ENCODE measurements at regions not wholly inside any gene's neighbourhood (a gene's known extent, or its start where the extent isn't known, plus 50 kb on each side); places are given as distances from the start of the nearest gene placed in this dataset.

DNA sequence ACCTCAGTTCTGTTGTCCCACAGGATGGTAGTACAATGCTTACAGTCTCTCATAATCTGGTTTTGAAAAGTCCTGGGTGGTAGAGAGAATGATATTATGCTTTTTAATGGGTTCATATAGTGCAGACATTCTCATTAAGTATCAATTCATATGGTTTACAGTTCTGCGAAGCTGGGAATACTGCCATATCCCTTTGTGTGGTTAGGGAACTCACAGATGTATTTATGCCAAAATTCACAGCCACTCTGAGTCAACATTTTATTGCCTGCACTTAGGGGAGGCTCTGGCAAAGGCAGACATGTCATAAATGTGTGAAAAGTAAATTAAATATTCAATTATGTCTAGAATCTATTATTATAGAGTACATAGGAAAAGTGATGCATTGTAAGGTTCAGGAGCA lies 808.2 kb downstream of the SUCLG1 start:
- no peak for DNase-seq (ENCODE audit: low read depth in 2 of 2)

- no peak for DNase-seq (ENCODE audit: low read depth in 2 of 2)
These were observed 808.9 kb downstream of the SUCLG1 start for GRCh38 chr2:83650161-83650560.

DNA sequence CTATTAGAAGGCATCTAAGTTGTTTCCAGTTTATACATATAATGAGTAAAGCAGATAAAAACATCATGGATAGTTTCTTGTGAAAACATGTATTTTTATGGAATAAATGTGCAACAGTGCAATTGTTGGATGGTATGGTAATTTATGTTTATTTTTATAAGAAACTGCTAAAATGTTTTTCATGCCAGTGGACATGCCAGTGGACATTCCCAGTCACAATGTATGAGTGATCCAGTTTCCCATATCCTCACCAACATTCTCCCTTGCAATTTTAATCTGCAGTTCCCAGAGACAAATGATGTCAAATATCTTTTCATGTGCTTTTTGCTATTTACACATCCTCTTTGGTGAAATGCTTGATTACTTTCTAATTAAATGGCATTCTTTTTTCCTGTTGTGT lies 818.6 kb downstream of the SUCLG1 start:
- no peak for DNase-seq (ENCODE audit: low read depth in 2 of 2)

DNA sequence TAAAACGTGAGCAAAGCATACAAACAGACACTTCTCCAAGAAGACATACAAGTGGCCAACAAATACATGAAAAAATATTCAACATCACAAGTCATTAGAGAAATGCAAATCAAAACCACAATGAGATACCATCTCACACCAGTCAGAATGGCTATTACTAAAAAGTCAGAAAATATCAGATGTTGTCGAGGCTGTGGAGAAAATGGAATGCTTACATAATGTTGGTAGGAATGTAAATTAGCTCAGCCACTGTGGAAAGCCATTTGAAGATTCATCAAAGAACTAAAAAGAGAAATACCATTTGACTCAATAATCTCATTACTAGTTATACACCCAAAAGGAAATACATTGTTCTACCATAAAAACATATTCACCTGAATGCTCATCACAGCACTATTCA lies 825.7 kb downstream of the SUCLG1 start:
- no peak for DNase-seq (ENCODE audit: low read depth in 2 of 2)

GRCh38 chr2:83630351-83630750 lies 828.7 kb downstream of the SUCLG1 start:
- DNase-seq (ENCODE audit: low read depth in 2 of 2) = no peak

- DNase-seq (ENCODE audit: low read depth in 2 of 2) = no peak
These were observed 843.6 kb downstream of the SUCLG1 start for GRCh38 chr2:83615511-83615910.

- DNase-seq (ENCODE audit: low read depth in 2 of 2) = no peak
These were observed 845.9 kb downstream of the SUCLG1 start for GRCh38 chr2:83613178-83613577.

GRCh38 chr2:83602753-83603152 lies 856.3 kb downstream of the SUCLG1 start:
- DNase-seq (ENCODE audit: low read depth in 2 of 2) = no peak

DNA sequence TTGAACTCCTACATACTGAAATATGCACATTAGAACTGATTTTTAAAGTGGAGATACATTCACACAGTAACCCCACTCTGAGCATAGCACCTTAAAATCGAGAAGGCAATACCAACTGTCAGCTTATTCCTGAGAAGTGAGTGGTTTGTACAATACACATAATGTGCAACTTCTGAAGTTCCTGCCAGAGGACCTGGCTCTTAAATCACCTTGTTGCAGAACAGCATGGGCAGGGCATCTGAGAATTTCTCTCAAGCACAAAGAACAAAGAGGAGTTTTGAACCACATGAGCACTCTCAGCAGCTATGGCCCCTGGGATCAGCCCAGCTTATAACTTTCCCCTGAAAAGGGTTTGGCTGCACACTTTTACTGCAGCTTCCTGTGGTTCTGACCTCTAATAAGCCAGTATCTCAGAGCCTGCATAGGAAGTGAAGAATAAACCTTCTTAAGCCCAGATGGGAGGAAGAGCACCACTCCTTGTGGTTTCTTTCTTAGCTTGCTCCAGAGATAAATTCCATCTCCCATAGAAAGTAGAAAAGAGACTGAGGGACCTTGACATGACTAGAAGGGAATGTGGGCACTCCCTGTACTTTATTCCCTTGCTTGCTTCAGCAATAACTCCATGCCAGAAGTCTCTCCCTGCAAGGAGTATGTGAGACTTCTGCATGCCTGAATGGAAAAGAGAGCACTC lies 862.3 kb downstream of the SUCLG1 start:
- DNase-seq (ENCODE audit: low read depth in 2 of 2) = no peak

DNA sequence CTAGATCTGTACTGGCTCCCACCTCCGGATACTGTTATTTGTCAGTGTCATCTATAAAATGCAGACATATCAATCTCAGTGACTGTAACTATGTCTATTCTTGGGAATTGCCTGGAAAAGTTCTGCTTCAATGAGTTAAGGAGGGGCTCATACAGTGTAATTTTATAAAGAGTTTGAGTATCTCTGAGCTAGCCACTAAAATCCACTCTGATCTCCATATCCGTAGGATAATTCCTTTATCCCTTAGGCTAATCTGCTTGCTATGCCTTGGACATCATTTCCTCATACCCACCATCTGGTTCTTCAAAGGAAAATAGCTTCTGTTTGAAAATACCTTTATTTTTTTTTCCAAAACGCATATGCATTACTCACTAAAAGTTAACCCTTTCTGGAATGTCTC lies 863.2 kb downstream of the SUCLG1 start:
- DNase-seq (ENCODE audit: low read depth in 2 of 2) = no peak

DNA sequence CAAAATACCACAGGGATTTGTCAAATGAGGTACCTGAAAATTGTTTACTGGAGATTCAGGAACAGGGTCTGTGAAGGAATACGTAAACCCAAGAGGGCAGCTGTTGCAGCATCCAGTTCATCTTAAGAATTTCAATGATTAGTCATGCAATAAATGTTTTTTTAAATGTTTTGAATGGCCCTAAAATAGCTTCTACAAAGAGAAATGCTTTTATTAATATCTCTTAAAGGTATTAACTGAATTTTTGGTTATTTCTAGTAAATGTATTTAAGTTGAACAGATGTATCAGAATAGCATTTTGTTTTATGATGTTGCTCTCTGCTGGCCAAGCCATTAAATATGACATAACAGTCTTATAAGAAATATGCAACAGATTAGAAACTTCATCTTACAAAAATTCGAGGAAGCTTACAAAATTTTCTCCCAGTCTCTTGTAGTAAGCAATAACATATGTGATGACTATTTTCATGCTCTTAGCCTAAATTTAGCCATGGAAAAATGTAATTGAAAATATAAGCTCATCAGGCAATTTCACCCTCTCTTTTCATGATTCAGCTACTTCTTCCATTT lies 863.9 kb downstream of the SUCLG1 start:
- DNase-seq (ENCODE audit: low read depth in 2 of 2) = no peak

DNA sequence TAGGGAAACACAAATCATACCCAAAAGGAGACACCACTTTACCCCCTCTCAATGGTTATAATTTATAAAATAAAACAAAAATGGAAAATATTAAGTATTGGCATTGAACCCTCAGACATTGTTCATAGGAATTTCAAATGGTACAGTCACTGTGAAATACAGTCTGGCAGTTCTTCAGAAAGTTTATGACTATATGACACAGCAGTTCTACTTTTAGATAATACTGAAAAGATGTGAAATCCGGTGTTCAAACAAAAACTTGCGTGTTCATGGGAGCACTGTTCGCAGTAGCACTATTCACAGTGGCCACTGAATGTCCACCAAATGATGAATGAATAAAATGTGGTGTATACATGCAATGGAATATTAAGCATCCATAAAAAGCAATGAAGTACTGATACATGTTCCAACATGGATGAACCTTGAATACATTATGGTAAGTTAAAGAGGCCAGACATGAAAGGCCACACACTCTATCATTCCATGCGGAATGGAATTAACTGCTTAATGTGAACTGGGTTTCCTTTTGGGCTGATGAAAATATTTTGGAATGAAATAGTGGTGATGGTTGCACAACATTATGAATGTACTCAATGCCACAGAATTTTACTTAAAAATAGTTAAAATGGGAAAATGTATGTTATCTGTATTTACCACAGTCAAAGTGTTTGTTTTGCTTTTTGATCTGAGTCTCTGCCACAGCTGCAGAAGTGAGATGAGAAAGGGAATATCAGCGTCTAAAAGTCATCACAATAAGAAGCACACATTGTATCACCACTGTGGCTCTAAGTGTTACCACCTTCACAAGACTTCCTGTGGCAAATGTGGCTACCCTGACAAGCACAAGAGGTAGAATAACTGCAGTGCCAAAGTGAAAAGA lies 864.6 kb downstream of the SUCLG1 start:
- no peak for DNase-seq (ENCODE audit: low read depth in 2 of 2)

DNA sequence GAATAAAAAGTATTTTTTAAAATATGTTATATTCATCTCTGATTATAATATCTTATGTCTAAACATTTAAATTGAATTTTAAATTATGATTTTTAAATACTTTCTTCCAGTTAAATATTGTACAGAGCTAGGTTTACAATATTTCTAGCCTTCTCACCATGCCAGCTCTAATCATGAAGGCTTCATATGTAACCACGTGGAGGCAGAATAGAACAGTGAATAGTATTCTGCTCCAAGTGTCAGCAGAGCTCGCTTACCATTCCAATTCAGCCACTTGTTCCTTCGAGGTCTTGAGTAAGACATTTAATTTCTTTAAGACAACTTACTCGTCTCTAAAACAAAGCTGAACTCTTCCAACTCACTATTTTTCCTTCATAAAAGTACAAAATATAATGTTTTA lies 871.8 kb downstream of the SUCLG1 start:
- DNase-seq (ENCODE audit: low read depth in 2 of 2) = no peak

GRCh38 chr2:83585250-83585649 lies 873.8 kb downstream of the SUCLG1 start:
- no peak for DNase-seq (ENCODE audit: low read depth in 2 of 2)

- no peak for DNase-seq (ENCODE audit: low read depth in 2 of 2)
These were observed 874.4 kb downstream of the SUCLG1 start for GRCh38 chr2:83584672-83585071.

DNA sequence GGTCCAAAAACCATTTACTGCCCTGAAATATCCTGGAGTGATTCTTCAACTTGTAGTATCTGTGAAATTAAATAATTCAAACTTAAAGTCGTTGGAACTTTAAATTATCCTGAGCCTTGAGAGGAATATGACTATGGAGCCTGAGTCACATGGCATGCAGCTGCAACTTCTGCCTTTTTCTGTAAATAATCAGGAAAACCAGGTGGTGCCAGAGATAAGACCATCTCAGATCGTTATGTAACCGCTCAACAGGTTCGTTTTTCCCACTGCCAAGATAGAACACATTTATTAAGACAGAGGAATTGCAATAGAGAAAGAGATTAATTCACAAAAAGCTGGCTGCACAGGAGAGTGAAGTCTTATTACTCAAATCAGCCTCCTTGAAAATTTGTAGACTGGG lies 876.5 kb downstream of the SUCLG1 start:
- DNase-seq (ENCODE audit: low read depth in 2 of 2) = no peak

GRCh38 chr2:83579507-83579906 lies 879.6 kb downstream of the SUCLG1 start:
- DNase-seq (ENCODE audit: low read depth in 2 of 2) = no peak

DNA sequence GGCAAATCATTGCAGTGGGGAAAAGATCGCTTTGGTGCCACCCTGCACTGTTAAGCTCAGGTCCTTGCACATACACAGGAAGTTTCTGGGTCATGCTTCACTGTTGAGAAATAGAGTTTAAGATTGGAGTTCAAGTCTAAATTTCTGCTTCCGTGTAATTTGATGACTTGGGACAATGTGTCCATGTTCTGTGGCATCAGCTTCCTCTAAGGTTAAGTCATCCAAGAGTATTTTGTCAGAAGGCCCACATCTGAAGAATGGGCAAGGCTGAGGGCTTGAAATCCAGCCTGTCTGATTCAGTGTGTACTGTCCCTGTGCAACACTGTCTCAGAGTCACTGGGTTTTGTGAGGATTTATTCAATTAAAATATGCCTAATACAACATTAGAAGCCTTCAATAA lies 880.7 kb downstream of the SUCLG1 start:
- DNase-seq (ENCODE audit: low read depth in 2 of 2) = no peak

GRCh38 chr2:83574614-83575013 lies 884.5 kb downstream of the SUCLG1 start:
- no peak for DNase-seq (ENCODE audit: low read depth in 2 of 2)

- no peak for DNase-seq (ENCODE audit: low read depth in 2 of 2)
These were observed 886.0 kb downstream of the SUCLG1 start for GRCh38 chr2:83573060-83573459.

GRCh38 chr2:83572400-83572799 lies 886.7 kb downstream of the SUCLG1 start:
- DNase-seq (ENCODE audit: low read depth in 2 of 2) = no peak

- DNase-seq (ENCODE audit: low read depth in 2 of 2) = no peak
These were observed 891.5 kb downstream of the SUCLG1 start for GRCh38 chr2:83567551-83567950.

DNA sequence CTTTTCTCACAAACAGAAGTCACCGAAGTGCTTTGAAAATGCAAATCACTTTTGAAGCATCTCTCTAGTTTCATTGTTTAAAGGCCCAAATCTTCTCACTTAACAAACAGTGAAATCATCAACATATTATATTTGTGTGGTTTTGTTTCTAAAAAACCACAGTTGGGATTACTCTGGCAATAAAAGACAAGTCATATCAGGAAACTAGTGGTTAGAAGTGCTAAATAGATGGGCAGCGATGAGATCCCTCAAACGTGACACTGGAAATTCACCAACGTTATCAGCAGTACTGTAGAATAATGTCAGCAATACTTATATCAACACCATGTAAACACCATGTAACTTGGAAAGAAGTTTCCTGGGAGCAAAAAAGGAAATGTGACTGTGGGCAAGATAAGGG lies 893.5 kb downstream of the SUCLG1 start:
- DNase-seq (ENCODE audit: low read depth in 2 of 2) = no peak

Data from stimulated activated CD8-positive, alpha-beta memory T cell treated with anti-CD3 and anti-CD28 coated beads, Interleukin-7, amount 100 ng/mL, for 4 hours (primary cell).